ENCODE measurements at regions not wholly inside any gene's neighbourhood (a gene's known extent, or its start where the extent isn't known, plus 50 kb on each side); places are given as distances from the start of the nearest gene placed in this dataset.

GRCh38 chr22:19643448-19644313 lies 70.6 kb upstream of the SEPTIN5 start:
- peak; percentile 42 to 63 (median 49) for DNase-seq
- peaks cover 1 to 3% (median 1%) of the 10 kb centered on the region in 3 donors for H3K27me3 Mint-ChIP-seq (ENCODE audit: low read depth in 3 of 3)
- H3K4me2 ChIP-seq (replicated peaks; ENCODE audit: extremely low read depth, low read length, poor library complexity, severe bottlenecking), result peak overlapping the region; percentile 65
- peaks cover 8 to 27% (median 22%) of the 10 kb centered on the region in 7 donors for H3K9me3 Mint-ChIP-seq
- H3K4me3 ChIP-seq (replicated peaks in 1 of 3; ENCODE audit: low read depth in 2 of 3, low read length in 3 of 3), result peak overlapping the region in 1 of 3 experiments; percentile 55
- H2AFZ ChIP-seq (ENCODE audit: insufficient read depth, low read depth, low read length, poor library complexity, severe bottlenecking), result peak overlapping the region; percentile 81
- H4K20me1 ChIP-seq (ENCODE audit: insufficient read depth, low read length), result no peaks in the 10 kb centered on the region
- no peaks in the 10 kb centered on the region for H3K27me3 ChIP-seq (ENCODE audit: control insufficient read depth in 2 of 2, insufficient read depth in 2 of 2, low read length in 2 of 2)
- H3K4me3 Mint-ChIP-seq, result peak overlapping the region; percentile 41 to 83
- peaks cover 20 to 21% of the 10 kb centered on the region in 2 donors for H3K9me3 ChIP-seq (replicated peaks in 1 of 2; ENCODE audit: control insufficient read depth in 1 of 2, insufficient read depth in 1 of 2, low read length in 2 of 2)
- H3K36me3 Mint-ChIP-seq, result peaks cover 0 to 11% of the 10 kb centered on the region in 2 donors
- intact Hi-C loops (cut with micrococcal nuclease), result no loop called here
- peak overlapping the region; percentile 60 for H3K9ac ChIP-seq (ENCODE audit: insufficient read depth, low read length, poor library complexity, severe bottlenecking)
- H3K27ac Mint-ChIP-seq, result peak overlapping the region; percentile 86 to 97 (median 93)
- peak overlapping the region; percentile 75 to 89 for H3K27ac ChIP-seq (ENCODE audit: low read depth in 1 of 2, low read length in 2 of 2)
- TF ChIP-seq, protein P1, sequence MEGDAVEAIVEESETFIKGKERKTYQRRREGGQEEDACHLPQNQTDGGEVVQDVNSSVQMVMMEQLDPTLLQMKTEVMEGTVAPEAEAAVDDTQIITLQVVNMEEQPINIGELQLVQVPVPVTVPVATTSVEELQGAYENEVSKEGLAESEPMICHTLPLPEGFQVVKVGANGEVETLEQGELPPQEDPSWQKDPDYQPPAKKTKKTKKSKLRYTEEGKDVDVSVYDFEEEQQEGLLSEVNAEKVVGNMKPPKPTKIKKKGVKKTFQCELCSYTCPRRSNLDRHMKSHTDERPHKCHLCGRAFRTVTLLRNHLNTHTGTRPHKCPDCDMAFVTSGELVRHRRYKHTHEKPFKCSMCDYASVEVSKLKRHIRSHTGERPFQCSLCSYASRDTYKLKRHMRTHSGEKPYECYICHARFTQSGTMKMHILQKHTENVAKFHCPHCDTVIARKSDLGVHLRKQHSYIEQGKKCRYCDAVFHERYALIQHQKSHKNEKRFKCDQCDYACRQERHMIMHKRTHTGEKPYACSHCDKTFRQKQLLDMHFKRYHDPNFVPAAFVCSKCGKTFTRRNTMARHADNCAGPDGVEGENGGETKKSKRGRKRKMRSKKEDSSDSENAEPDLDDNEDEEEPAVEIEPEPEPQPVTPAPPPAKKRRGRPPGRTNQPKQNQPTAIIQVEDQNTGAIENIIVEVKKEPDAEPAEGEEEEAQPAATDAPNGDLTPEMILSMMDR (IDR thresholded peaks at IDR 0.05), result no peak
- peaks cover 27% of the 10 kb centered on the region for H3K4me1 Mint-ChIP-seq
- peaks cover 23 to 26% of the 10 kb centered on the region in 2 donors for H3K4me1 ChIP-seq (ENCODE audit: control insufficient read depth in 1 of 2, insufficient read depth in 2 of 2, low read length in 2 of 2)
- 0% methylated on average over 6 of the region's 13 CpGs for WGBS (ENCODE audit: insufficient coverage)
- no peaks in the 10 kb centered on the region for H3K36me3 ChIP-seq (replicated peaks in 1 of 2; ENCODE audit: control insufficient read depth in 1 of 2, insufficient read depth in 2 of 2, low read length in 2 of 2)
- no peaks in the 10 kb centered on the region for H3K79me2 ChIP-seq (ENCODE audit: insufficient read depth, low read length)

DNA sequence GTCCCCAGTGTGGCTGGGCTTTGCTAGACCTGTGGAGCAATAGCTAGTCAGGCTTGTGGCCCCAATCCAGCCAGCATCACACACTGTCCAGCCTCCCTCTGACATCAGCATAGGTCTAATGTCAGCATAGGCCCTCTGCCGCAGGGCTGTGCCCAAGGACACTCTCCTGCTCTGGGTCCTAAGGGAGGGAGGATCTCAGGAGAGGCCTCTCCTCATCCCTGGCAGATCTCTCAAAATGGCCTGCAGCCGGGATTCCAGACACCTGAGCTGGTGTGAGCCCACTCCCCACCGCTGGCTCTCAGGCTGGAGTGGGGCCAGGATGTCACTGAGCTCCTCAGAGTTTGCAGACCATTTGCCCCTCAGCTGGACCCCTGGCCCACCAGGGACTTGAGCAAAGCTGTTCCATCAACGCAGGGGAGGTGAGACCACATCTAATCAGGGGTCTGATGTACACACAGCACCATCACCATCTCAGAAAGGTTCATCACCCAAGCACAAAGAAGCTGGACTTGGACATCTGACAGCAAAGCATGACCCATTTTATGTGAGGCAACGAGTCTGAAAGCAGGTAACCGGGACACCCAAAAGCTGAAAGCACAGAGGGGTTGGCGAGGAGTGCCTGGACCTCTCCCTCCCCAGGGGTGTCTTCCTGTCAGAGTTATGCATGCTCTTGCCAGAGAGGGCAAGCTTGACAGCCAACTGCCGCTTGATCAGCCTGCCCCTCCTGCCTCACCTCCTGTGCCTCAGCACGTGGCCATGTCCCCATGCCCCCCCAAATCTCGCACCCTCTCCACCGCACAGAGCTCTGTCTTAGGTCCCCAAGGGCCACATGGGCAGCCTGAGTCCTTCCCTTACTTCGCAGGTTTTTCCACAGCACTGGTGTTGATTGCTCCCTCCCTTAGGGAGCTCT lies 69.7 kb upstream of the SEPTIN5 start:
- peak overlapping the region; percentile 81 for H2AFZ ChIP-seq (ENCODE audit: insufficient read depth, low read depth, low read length, poor library complexity, severe bottlenecking)
- H3K36me3 ChIP-seq (replicated peaks in 1 of 2; ENCODE audit: control insufficient read depth in 1 of 2, insufficient read depth in 2 of 2, low read length in 2 of 2), result no peaks in the 10 kb centered on the region
- no peaks in the 10 kb centered on the region for H4K20me1 ChIP-seq (ENCODE audit: insufficient read depth, low read length)
- H3K27ac ChIP-seq (ENCODE audit: low read depth in 1 of 2, low read length in 2 of 2), result peak overlapping the region; percentile 75 to 89
- H3K9ac ChIP-seq (ENCODE audit: insufficient read depth, low read length, poor library complexity, severe bottlenecking), result peak overlapping the region; percentile 60
- Mint-ChIP-seq H3K9me3 (peaks cover 13 to 33% (median 28%) of the 10 kb centered on the region in 7 donors), H3K4me1 (peaks cover 27% of the 10 kb centered on the region), H3K27me3 (ENCODE audit: low read depth in 3 of 3) (peaks cover under 1 to 3% (median 2%) of the 10 kb centered on the region in 3 donors), H3K4me3 (peak overlapping the region; percentile 41 to 83), H3K27ac (peak overlapping the region; percentile 86 to 97 (median 93)), H3K36me3 (peaks cover 0 to 11% of the 10 kb centered on the region in 2 donors)
- H3K4me1 ChIP-seq (ENCODE audit: control insufficient read depth in 1 of 2, insufficient read depth in 2 of 2, low read length in 2 of 2), result peaks cover 23 to 26% of the 10 kb centered on the region in 2 donors
- TF ChIP-seq, protein P1 (IDR thresholded peaks at IDR 0.05), result no peak
- peaks cover 21 to 27% of the 10 kb centered on the region in 2 donors for H3K9me3 ChIP-seq (replicated peaks in 1 of 2; ENCODE audit: control insufficient read depth in 1 of 2, insufficient read depth in 1 of 2, low read length in 2 of 2)
- DNase-seq, result peak; percentile 56 to 66 (median 61)
- H3K27me3 ChIP-seq (ENCODE audit: control insufficient read depth in 2 of 2, insufficient read depth in 2 of 2, low read length in 2 of 2), result no peaks in the 10 kb centered on the region
- peak overlapping the region in 1 of 3 experiments; percentile 55 for H3K4me3 ChIP-seq (replicated peaks in 1 of 3; ENCODE audit: low read depth in 2 of 3, low read length in 3 of 3)
- H3K79me2 ChIP-seq (ENCODE audit: insufficient read depth, low read length), result no peaks in the 10 kb centered on the region
- 73% methylated on average over 11 of the region's 12 CpGs for WGBS (ENCODE audit: insufficient coverage)
- peak overlapping the region; percentile 65 for H3K4me2 ChIP-seq (replicated peaks; ENCODE audit: extremely low read depth, low read length, poor library complexity, severe bottlenecking)
- intact Hi-C loops (cut with micrococcal nuclease), result no loop called here
